Gastrocnemius medialis (tissue), 4 donors: ENCODE measurements at regions not wholly inside any gene's neighbourhood (a gene's known extent, or its start where the extent isn't known, plus 50 kb on each side); places are given as distances from the start of the nearest gene placed in this dataset.

Experiments used
- CTCF ChIP-seq, 5 experiments: fragments of 450-650 bp in 3 of 5; fragments of 200-600 bp in 2 of 5; sonication (generic) in 2 of 5; IDR thresholded peaks in 4 of 5; conservative IDR thresholded peaks in 1 of 5; 1 replicate in 4 of 5; 2 replicates in 1 of 5; pipeline ENCODE4 v1.5.1; 2016 to 2019; ENCODE audit warnings: antibody characterized with exemption in 5 of 5, mild to moderate bottlenecking in 3 of 5, moderate library complexity in 3 of 5
- POLR2A ChIP-seq, 2 donors: fragments of 450-650 bp; IDR thresholded peaks; one replicate each; pipeline ENCODE4 v1.6.1; 2017; ENCODE audit warnings: antibody characterized with exemption in 2 of 2, mild to moderate bottlenecking in 2 of 2, moderate library complexity in 2 of 2

- TF ChIP-seq CTCF (IDR thresholded peaks at IDR 0.05 in 4 of 5, conservative IDR thresholded peaks at IDR 0.05 in 1 of 5) (no peak), POLR2A (IDR thresholded peaks at IDR 0.05) (no peak)
Measured at GRCh38 chr3:89847955-89848354, 740.5 kb downstream of the EPHA3 start.
